ENCODE measurements at regions not wholly inside any gene's neighbourhood (a gene's known extent, or its start where the extent isn't known, plus 50 kb on each side); places are given as distances from the start of the nearest gene placed in this dataset.

GRCh38 chr3:74106925-74107324 lies 482.2 kb upstream of the PDZRN3 start:
- TF ChIP-seq EZH2 (IDR thresholded peaks at IDR 0.05; ENCODE audit: low read depth): no peak
- TF ChIP-seq CTCF (conservative IDR thresholded peaks at IDR 0.05): no peak

All from PC-9 (cell line).